Prostate gland (tissue), 2 donors: ENCODE measurements at regions not wholly inside any gene's neighbourhood (a gene's known extent, or its start where the extent isn't known, plus 50 kb on each side); places are given as distances from the start of the nearest gene placed in this dataset.

ENCODE experiments used
- DNase-seq: peaks from one replicate; pipeline ENCODE4 v3.0.0-alpha.2; 2019; ENCODE audit warnings: low spot score
- H3K27ac ChIP-seq, 2 donors: fragments of 200-600 bp; sonication (generic); 2 replicates each; pipeline ENCODE4 v1.5.1; 2017 to 2019
- H3K27me3 ChIP-seq: fragments of 200-600 bp; sonication (generic); replicated peaks from 2 replicates; pipeline ENCODE4 v1.5.1; 2019; ENCODE audit not compliant: insufficient read depth
- H3K36me3 ChIP-seq, 2 donors: fragments of 200-600 bp; sonication (generic); 1 replicate in 1 of 2; 2 replicates in 1 of 2; pipeline versions ENCODE4 v1.5.1 to v1.8.1; 2017 to 2019
- H3K4me1 ChIP-seq: fragments of 200-600 bp; sonication (generic); replicated peaks from 2 replicates; pipeline ENCODE4 v1.5.1; 2019
- H3K4me3 ChIP-seq, 2 donors: fragments of 200-600 bp; sonication (generic); 2 replicates each; pipeline ENCODE4 v1.5.1; 2017 to 2019
- H3K9me3 ChIP-seq: fragments of 200-600 bp; sonication (generic); 2 replicates; pipeline ENCODE4 v1.5.1; 2017
- POLR2A ChIP-seq: fragments of 450-650 bp; IDR thresholded peaks from one replicate; pipeline ENCODE4 v1.6.1; 2016; ENCODE audit warnings: antibody characterized with exemption, mild to moderate bottlenecking
- POLR2AphosphoS5 ChIP-seq: sonication (generic); formaldehyde crosslinking; IDR thresholded peaks from one replicate; pipeline ENCODE4 v1.6.1; 2017; ENCODE audit warnings: antibody characterized with exemption
- WGBS: methylation state at CpG from one replicate; pipeline ENCODE4 v1.1.5; 2018; 5-methylcytosine and 5-hydroxymethylcytosine counted together
- intact Hi-C: fragments of 100-400 bp; cut with DNase I; formaldehyde crosslinking; loops from one replicate; pipeline ENCODE4 v1.14.2; 2022
- TF ChIP-seq, protein P1 (sequence below), 4 experiments: fragments of 200-600 bp in 2 of 4; fragments of 450-650 bp in 2 of 4; sonication (generic) in 2 of 4; IDR thresholded peaks; 1 replicate in 3 of 4; 2 replicates in 1 of 4; pipeline ENCODE4 v1.5.1; 2016 to 2019; ENCODE audit warnings: antibody characterized with exemption in 4 of 4, mild to moderate bottlenecking in 2 of 4, moderate library complexity in 2 of 4

DNA sequence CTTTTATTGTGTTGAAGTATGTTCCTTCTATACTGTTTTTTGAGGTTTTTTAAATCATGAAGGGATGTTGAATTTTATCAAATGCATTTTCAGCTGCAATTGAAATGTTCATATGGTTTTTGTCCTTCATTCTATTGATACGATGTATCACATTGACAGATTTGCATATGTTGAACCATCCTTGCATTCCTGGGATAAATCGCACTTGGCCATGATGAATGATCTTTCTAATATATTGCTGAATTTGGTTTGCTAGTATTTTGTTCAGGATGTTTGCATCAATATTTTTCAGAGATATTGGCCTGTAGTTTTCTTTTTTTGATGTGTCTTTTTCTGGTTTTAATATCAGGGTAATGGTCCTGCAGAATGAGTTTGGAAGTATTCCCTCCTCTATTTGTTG lies 214.0 kb downstream of the LMO4 start:
- no peaks in the 10 kb centered on the region for H3K4me1 ChIP-seq
- H3K36me3 ChIP-seq = no peaks in the 10 kb centered on the region
- no peaks in the 10 kb centered on the region for H3K9me3 ChIP-seq
- no peak for DNase-seq
- no peak overlapping the region for H3K4me3 ChIP-seq
- intact Hi-C loops = no loop called here
- WGBS = 94% methylated on average over 2 of the region's 2 CpGs
- H3K27ac ChIP-seq = no peak overlapping the region
- H3K27me3 ChIP-seq = no peaks in the 10 kb centered on the region
- TF ChIP-seq, protein P1, sequence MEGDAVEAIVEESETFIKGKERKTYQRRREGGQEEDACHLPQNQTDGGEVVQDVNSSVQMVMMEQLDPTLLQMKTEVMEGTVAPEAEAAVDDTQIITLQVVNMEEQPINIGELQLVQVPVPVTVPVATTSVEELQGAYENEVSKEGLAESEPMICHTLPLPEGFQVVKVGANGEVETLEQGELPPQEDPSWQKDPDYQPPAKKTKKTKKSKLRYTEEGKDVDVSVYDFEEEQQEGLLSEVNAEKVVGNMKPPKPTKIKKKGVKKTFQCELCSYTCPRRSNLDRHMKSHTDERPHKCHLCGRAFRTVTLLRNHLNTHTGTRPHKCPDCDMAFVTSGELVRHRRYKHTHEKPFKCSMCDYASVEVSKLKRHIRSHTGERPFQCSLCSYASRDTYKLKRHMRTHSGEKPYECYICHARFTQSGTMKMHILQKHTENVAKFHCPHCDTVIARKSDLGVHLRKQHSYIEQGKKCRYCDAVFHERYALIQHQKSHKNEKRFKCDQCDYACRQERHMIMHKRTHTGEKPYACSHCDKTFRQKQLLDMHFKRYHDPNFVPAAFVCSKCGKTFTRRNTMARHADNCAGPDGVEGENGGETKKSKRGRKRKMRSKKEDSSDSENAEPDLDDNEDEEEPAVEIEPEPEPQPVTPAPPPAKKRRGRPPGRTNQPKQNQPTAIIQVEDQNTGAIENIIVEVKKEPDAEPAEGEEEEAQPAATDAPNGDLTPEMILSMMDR (IDR thresholded peaks at IDR 0.05) = no peak
- TF ChIP-seq POLR2A = no peak
- no peak for TF ChIP-seq POLR2AphosphoS5

DNA sequence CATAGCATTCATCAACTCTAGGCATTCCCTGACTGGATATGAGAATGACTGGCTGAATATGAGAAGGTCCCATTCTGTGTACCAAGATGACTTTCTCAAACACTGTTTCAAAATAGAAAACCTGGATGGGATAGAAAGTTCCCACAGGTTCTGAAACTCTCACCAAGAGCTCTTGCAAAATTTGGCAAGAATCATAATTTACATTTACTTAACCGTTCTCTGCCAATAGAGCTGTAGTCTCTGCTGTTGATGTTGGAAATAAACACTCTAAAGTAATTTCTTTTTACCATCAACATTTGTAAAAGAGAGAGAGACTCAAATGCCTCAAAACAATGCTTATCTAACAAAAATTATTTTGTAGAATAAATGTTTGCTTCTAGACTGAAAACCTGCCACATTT lies 221.1 kb downstream of the LMO4 start:
- Histone ChIP-seq H3K27ac (no peak overlapping the region), H3K27me3 (no peaks in the 10 kb centered on the region), H3K36me3 (no peaks in the 10 kb centered on the region), H3K4me3 (no peak overlapping the region), H3K9me3 (no peaks in the 10 kb centered on the region), H3K4me1 (no peaks in the 10 kb centered on the region)
- DNase-seq = no peak
- TF ChIP-seq POLR2A = no peak
- TF ChIP-seq, protein P1 (IDR thresholded peaks at IDR 0.05) = no peak
- intact Hi-C loops = no loop called here
- 11% methylated on average over 1 of the region's 1 CpG for WGBS

DNA sequence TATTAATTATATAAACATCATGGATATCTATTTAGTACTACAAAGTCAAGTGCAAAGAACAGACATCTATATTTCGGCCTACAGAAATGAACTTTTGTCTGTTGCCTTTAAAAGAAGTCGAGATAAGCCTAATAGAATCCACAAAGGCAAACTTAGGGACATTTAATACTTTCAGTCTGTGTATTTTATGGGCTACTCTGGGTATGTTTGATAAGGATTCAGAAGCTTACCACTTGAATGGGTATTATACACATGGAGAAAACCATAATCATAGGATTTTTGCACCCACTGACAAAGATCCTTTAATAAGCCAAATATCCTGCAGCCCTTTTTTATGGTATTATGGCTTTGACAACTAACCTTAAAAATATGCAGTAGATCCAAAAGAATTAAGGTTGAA lies 224.8 kb downstream of the LMO4 start:
- H3K27ac ChIP-seq = no peak overlapping the region

DNA sequence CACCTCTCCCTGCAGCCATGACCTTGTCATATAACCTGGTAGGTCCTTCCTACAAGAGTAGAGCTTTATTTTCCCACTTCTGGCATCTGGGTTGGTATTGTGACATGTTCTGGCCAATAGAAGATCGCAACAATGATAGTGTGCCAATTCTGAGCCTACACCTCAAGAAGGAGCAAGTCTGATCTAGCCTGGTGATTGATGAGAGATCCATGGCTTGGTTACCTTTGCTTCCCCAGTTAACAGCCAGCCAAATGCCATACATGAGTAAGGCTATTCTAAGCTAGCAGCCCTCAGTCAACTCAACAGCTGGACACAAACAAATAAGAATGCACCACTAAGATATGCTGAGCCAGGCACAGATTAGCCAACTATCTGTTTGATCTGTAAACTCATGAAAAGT lies 226.7 kb downstream of the LMO4 start:
- Histone ChIP-seq H3K27ac (no peak overlapping the region), H3K36me3 (no peaks in the 10 kb centered on the region), H3K9me3 (no peaks in the 10 kb centered on the region), H3K4me3 (no peak overlapping the region), H3K27me3 (no peaks in the 10 kb centered on the region), H3K4me1 (no peaks in the 10 kb centered on the region)
- DNase-seq = no peak
- 94% methylated on average over 1 of the region's 1 CpG for WGBS
- intact Hi-C loops = no loop called here
- TF ChIP-seq POLR2A (no peak), POLR2AphosphoS5 (no peak)
- TF ChIP-seq, protein P1 (IDR thresholded peaks at IDR 0.05) = no peak

More for the DNA sequence above, 224.8 kb downstream of the LMO4 start:
- TF ChIP-seq POLR2A = no peak
- no peak for TF ChIP-seq POLR2AphosphoS5
- TF ChIP-seq, protein P1 (IDR thresholded peaks at IDR 0.05) = no peak
- H3K36me3 ChIP-seq = no peaks in the 10 kb centered on the region
- intact Hi-C loops = no loop called here
- no peaks in the 10 kb centered on the region for H3K9me3 ChIP-seq
- no peak overlapping the region for H3K4me3 ChIP-seq
- 92% methylated on average over 2 of the region's 2 CpGs for WGBS
- no peaks in the 10 kb centered on the region for H3K27me3 ChIP-seq
- no peak for DNase-seq
- no peaks in the 10 kb centered on the region for H3K4me1 ChIP-seq

DNA sequence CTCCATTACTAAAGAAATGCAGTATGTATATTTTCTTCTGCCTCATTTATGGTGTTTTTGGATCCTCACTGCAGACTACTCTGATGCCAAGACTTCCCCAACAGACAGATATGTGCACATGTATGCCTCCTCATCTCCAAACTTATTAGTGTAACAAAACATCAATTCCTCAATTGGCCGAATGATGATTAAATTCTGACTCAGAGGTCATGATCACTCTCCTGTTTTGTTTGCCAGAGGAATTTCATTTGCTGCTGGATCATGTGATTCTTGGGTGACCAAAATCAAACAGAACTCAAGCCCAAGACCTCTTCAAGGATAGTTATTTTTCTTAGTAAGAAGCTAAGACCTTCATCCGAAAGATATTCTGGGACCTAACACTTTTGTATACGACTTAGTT lies 227.6 kb downstream of the LMO4 start:
- H3K27me3 ChIP-seq = no peaks in the 10 kb centered on the region
- WGBS = 92% methylated on average over 3 of the region's 3 CpGs
- no peaks in the 10 kb centered on the region for H3K4me1 ChIP-seq
- H3K9me3 ChIP-seq = no peaks in the 10 kb centered on the region
- H3K4me3 ChIP-seq = no peak overlapping the region
- intact Hi-C loops = no loop called here
- TF ChIP-seq POLR2A (no peak), POLR2AphosphoS5 (no peak)
- TF ChIP-seq, protein P1 (IDR thresholded peaks at IDR 0.05) = no peak
- no peaks in the 10 kb centered on the region for H3K36me3 ChIP-seq
- H3K27ac ChIP-seq = no peak overlapping the region
- no peak for DNase-seq
